Neural cell (in vitro differentiated cells): ENCODE measurements at regions not wholly inside any gene's neighbourhood (a gene's known extent, or its start where the extent isn't known, plus 50 kb on each side); places are given as distances from the start of the nearest gene placed in this dataset.

Source experiments
- CTCF ChIP-seq: fragments of 450-650 bp; IDR thresholded peaks from 2 replicates; pipeline ENCODE4 v1.5.1; 2014; ENCODE audit warnings: antibody characterized with exemption, mild to moderate bottlenecking, moderate library complexity; ENCODE audit not compliant: poor library complexity, severe bottlenecking
- EZH2 ChIP-seq: fragments of 200-600, 300-800 bp; shearing (Covaris generic), sonication (generic); IDR thresholded peaks from 2 replicates; pipeline ENCODE4 v1.6.1; 2014; ENCODE audit warnings: antibody characterized with exemption, low read length, borderline replicate concordance, mild to moderate bottlenecking; ENCODE audit not compliant: insufficient read depth, poor library complexity, severe bottlenecking
- MXI1 ChIP-seq: fragments of 450-650 bp; conservative IDR thresholded peaks from 2 replicates; pipeline ENCODE4 v1.6.1; 2014; ENCODE audit warnings: antibody characterized with exemption, mild to moderate bottlenecking; ENCODE audit not compliant: poor library complexity, severe bottlenecking
- POLR2AphosphoS5 ChIP-seq: IDR thresholded peaks from 2 replicates; pipeline ENCODE4 v1.6.1; 2012
- RAD21 ChIP-seq: fragments of 450-650 bp; conservative IDR thresholded peaks from 2 replicates; pipeline ENCODE4 v1.6.1; 2014; ENCODE audit warnings: antibody characterized with exemption, mild to moderate bottlenecking, moderate library complexity
- SMC3 ChIP-seq: fragments of 450-650 bp; conservative IDR thresholded peaks from 2 replicates; pipeline ENCODE4 v1.6.1; 2014; ENCODE audit warnings: antibody characterized with exemption, mild to moderate bottlenecking, moderate library complexity; ENCODE audit not compliant: poor library complexity
- TAF1 ChIP-seq: IDR thresholded peaks from 2 replicates; pipeline ENCODE4 v1.6.1; 2012; ENCODE audit warnings: low read depth

DNA sequence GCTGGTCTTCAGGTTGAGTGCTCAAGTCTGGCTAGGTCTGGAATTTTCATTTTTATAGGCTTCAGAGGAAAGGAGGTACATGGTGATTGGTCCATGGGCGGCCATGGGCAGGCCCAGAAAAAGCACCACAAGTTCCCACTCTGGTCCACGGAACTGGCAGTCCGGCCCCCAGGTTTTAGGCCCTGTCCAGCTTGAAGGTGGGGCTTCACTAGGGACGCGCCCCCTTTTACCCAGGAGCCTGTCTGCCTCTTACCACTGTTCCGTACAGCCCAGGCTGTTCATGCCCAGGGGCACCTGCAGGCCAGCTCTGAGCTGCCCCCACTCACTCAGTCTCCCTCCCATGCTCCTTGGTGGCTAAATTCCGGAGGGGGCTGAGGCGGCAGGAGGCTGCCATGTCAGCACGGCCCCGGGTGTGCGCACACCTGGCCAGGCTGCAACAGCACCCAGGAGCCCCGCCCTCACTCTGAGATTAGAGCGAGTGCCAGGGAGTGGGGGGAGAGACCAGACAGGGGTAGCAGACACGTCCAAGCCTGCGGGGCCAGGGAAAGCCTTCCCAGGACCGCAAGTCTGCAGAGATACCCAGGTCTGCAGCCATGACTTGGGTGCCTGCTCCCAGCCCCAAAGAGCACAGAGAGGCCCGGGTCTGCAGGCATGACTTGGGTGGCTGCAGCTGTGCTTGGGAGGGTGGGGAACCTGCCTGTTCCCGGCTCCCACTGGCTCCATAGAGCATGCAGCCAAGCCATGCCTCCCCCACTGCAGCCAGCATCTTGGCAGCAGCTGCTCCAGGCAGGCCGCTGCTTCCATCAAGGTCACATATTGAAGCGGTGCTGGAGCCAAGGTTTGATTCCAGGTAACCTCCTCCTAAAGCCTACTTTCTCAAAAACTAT, 390.2 kb upstream of the SGCD start:
- TF ChIP-seq TAF1: no peak
- no peak for TF ChIP-seq CTCF
- no peak for TF ChIP-seq POLR2AphosphoS5
- TF ChIP-seq EZH2: no peak
- TF ChIP-seq SMC3: no peak
- TF ChIP-seq RAD21: no peak
- no peak for TF ChIP-seq MXI1
